ENCODE measurements at regions not wholly inside any gene's neighbourhood (a gene's known extent, or its start where the extent isn't known, plus 50 kb on each side); places are given as distances from the start of the nearest gene placed in this dataset.

DNA sequence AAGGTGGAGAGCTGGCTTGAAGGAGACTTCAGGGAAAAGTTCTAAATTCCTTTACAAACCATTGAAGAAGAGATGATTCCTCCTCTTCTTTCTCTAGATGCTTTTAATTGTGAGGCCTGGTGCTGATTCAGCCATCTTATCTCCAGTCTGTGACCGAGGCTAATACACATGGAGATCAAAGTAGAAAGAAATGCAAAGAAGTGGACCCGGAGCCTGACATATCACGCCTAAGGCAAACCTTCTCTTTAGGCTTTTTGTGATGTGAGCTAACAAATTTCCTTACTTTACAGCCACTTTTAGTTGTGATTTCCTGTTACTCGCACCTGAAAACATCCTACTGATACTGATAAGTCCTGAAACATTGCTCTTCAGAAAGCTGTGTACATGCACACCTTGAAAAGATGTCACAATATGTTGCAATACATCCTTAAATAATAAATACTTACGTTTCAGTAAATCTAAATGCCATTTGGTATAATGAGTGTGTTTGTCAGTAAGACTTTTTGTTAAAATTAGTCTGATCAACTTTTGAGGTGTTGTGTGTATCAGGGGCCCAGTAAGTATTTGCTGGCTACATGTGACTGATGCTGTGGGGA lies 192.4 kb downstream of the BAMBI start:
- H2AFZ ChIP-seq (ENCODE audit: control insufficient read depth, low read depth, low read length), result no peak overlapping the region
- WGBS (ENCODE audit: insufficient coverage, insufficient replicate concordance, low lambda C conversion rate, missing lambda C conversion rate), result 9% methylated on average over 5 of the region's 5 CpGs
- no peaks in the 10 kb centered on the region for H4K20me1 ChIP-seq (ENCODE audit: control insufficient read depth, insufficient read depth)
- RAD21 ChIA-PET (ENCODE audit: unreplicated experiment), result no interaction called here
- no peaks in the 10 kb centered on the region for H3K36me3 ChIP-seq (ENCODE audit: control insufficient read depth in 2 of 2, insufficient read depth in 2 of 2, low read length in 1 of 2)
- POLR2A ChIA-PET, result no interaction called here
- no peak overlapping the region for H3K4me3 ChIP-seq
- intact Hi-C loops (cut with micrococcal nuclease; ENCODE audit: unreplicated experiment) (no loop called here), in situ Hi-C loops (cut with MboI) (no loop called here)
- H3K4me1 ChIP-seq (ENCODE audit: control insufficient read depth, insufficient read depth, low read length), result no peaks in the 10 kb centered on the region
- no peak overlapping the region for H3K27ac ChIP-seq (ENCODE audit: control insufficient read depth, insufficient read depth)
- TF ChIP-seq ZBED1 (IDR thresholded peaks at IDR 0.05; ENCODE audit: borderline replicate concordance) (no peak), SUZ12 (IDR thresholded peaks at IDR 0.05; ENCODE audit: unreplicated experiment) (no peak), PML (IDR thresholded peaks at IDR 0.05; ENCODE audit: low read length) (no peak), IKZF2 (IDR thresholded peaks at IDR 0.05) (no peak), MEF2B (IDR thresholded peaks at IDR 0.05; ENCODE audit: partially characterized antibody, poor library complexity, severe bottlenecking) (no peak), HCFC1 (IDR thresholded peaks at IDR 0.05; ENCODE audit: low read length) (no peak), ZZZ3 (IDR thresholded peaks at IDR 0.05; ENCODE audit: control insufficient read depth, insufficient read length, low read depth) (no peak)
- TF ChIP-seq, protein P1, sequence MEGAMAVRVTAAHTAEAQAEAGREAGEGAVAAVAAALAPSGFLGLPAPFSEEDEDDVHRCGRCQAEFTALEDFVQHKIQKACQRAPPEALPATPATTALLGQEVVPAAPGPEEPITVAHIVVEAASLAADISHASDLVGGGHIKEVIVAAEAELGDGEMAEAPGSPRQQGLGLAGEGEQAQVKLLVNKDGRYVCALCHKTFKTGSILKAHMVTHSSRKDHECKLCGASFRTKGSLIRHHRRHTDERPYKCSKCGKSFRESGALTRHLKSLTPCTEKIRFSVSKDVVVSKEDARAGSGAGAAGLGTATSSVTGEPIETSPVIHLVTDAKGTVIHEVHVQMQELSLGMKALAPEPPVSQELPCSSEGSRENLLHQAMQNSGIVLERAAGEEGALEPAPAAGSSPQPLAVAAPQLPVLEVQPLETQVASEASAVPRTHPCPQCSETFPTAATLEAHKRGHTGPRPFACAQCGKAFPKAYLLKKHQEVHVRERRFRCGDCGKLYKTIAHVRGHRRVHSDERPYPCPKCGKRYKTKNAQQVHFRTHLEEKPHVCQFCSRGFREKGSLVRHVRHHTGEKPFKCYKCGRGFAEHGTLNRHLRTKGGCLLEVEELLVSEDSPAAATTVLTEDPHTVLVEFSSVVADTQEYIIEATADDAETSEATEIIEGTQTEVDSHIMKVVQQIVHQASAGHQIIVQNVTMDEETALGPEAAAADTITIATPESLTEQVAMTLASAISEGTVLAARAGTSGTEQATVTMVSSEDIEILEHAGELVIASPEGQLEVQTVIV (IDR thresholded peaks at IDR 0.05; ENCODE audit: borderline replicate concordance, partially characterized antibody), result no peak
- TF ChIP-seq, protein P2, sequence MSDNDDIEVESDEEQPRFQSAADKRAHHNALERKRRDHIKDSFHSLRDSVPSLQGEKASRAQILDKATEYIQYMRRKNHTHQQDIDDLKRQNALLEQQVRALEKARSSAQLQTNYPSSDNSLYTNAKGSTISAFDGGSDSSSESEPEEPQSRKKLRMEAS (IDR thresholded peaks at IDR 0.05; ENCODE audit: low read depth, low read length), result no peak
- TF ChIP-seq, protein P3, sequence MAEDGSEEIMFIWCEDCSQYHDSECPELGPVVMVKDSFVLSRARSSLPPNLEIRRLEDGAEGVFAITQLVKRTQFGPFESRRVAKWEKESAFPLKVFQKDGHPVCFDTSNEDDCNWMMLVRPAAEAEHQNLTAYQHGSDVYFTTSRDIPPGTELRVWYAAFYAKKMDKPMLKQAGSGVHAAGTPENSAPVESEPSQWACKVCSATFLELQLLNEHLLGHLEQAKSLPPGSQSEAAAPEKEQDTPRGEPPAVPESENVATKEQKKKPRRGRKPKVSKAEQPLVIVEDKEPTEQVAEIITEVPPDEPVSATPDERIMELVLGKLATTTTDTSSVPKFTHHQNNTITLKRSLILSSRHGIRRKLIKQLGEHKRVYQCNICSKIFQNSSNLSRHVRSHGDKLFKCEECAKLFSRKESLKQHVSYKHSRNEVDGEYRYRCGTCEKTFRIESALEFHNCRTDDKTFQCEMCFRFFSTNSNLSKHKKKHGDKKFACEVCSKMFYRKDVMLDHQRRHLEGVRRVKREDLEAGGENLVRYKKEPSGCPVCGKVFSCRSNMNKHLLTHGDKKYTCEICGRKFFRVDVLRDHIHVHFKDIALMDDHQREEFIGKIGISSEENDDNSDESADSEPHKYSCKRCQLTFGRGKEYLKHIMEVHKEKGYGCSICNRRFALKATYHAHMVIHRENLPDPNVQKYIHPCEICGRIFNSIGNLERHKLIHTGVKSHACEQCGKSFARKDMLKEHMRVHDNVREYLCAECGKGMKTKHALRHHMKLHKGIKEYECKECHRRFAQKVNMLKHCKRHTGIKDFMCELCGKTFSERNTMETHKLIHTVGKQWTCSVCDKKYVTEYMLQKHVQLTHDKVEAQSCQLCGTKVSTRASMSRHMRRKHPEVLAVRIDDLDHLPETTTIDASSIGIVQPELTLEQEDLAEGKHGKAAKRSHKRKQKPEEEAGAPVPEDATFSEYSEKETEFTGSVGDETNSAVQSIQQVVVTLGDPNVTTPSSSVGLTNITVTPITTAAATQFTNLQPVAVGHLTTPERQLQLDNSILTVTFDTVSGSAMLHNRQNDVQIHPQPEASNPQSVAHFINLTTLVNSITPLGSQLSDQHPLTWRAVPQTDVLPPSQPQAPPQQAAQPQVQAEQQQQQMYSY (CRISPR knock-in tag; IDR thresholded peaks at IDR 0.05), result no peak
- no peak overlapping the region for H3K4me2 ChIP-seq (ENCODE audit: control insufficient read depth, insufficient read depth)
- no TSS peak for BruUV-seq (replicated peaks)
- no peaks in the 10 kb centered on the region for H3K27me3 ChIP-seq (replicated peaks in 1 of 2; ENCODE audit: control insufficient read depth in 2 of 2, insufficient read depth in 2 of 2, low read length in 1 of 2)
- SMC1A ChIA-PET (ENCODE audit: uncharacterized antibody, unreplicated experiment), result no interaction called here
- no peak overlapping the region for H3K9ac ChIP-seq (ENCODE audit: control insufficient read depth, insufficient read depth, low read length)
- FAIRE-seq (no peak), DNase-seq (ENCODE audit: low read depth, low spot score) (no peak), ATAC-seq (no peak)
- CTCF ChIA-PET, result no interaction called here
- no peaks in the 10 kb centered on the region for H3K9me3 ChIP-seq (replicated peaks; ENCODE audit: control insufficient read depth, insufficient read depth, low read length)
- H3K79me2 ChIP-seq (ENCODE audit: control insufficient read depth, insufficient read depth, low read length), result no peaks in the 10 kb centered on the region

Measured in GM12878 (cell line).